HCT116 (cell line): ENCODE measurements at regions not wholly inside any gene's neighbourhood (a gene's known extent, or its start where the extent isn't known, plus 50 kb on each side); places are given as distances from the start of the nearest gene placed in this dataset.

Experiments
- ATAC-seq: fragments of 200-7000 bp; cut with Tn5 transposase; 2 replicates; pipeline ENCODE4 v1.9.1; 2020; ENCODE audit warnings: mild to moderate bottlenecking, moderate library complexity
- BruUV-seq: library from RNA; stranded (reverse); fragments of 400-500 nt; replicated peaks from 2 replicates; lab custom pipeline; 2021; lab: Mats Ljungman, UMichigan
- CTCF ChIA-PET: fragments of 300-600 bp; sonication (Branson Sonifier 250); formaldehyde crosslinking; loops from one replicate; lab custom pipeline; 2021; ENCODE audit warnings: antibody characterized with exemption; lab: Charles Lee
- POLR2A ChIA-PET: fragments of 300-600, 350-600 bp; sonication (Branson Sonifier 250); formaldehyde crosslinking; loops from one replicate; lab custom pipeline; 2021; ENCODE audit warnings: antibody characterized with exemption; lab: Charles Lee
- RAD21 ChIA-PET, 2 experiments: fragments of 300-600 bp; sonication (Branson Sonifier 250); formaldehyde crosslinking; loops; one replicate each; lab custom pipeline; 2023; ENCODE audit warnings: low total read pairs in 2 of 2; ENCODE audit not compliant: uncharacterized antibody in 2 of 2, unreplicated experiment in 2 of 2, low non-redundant PET in 1 of 2; lab: Charles Lee
- DNase-seq: peaks from one replicate; pipeline ENCODE4 v3.0.0-alpha.2; 2010; ENCODE audit warnings: low read depth, low spot score
- H2AFZ ChIP-seq: fragments of 200-600 bp; shearing (Covaris generic), sonication (generic); 2 replicates; pipeline ENCODE4 v1.6.1; 2017; ENCODE audit warnings: low read depth, mixed run types, mixed read lengths, antibody characterized with exemption, low read length; ENCODE audit not compliant: poor library complexity, severe bottlenecking
- H3K27ac ChIP-seq: 2 replicates; pipeline ENCODE4 v1.5.1; 2012; ENCODE audit warnings: low read depth, low read length
- H3K27me3 ChIP-seq: fragments of 200-600 bp; sonication (generic); 2 replicates; pipeline ENCODE4 v1.6.1; 2016; ENCODE audit warnings: mixed run types, low read length, mixed read lengths; ENCODE audit not compliant: insufficient read depth
- H3K36me3 ChIP-seq, 2 experiments: fragments of 200-500 bp in 1 of 2; fragments of 200-600 bp in 1 of 2; sonication (Bioruptor generic) in 1 of 2; sonication (generic) in 1 of 2; 2 replicates each; pipeline versions ENCODE4 v1.5.1 to v1.6.1; 2014 to 2016; ENCODE audit warnings: low read length in 2 of 2, inconsistent platforms in 1 of 2, mixed read lengths in 1 of 2, mixed run types in 1 of 2; ENCODE audit not compliant: insufficient read depth in 2 of 2, control insufficient read depth in 1 of 2
- H3K4me1 ChIP-seq, 2 experiments: fragments of 200-600 bp in 1 of 2; sonication (generic) in 1 of 2; 2 replicates each; pipeline versions ENCODE4 v1.5.1 to v1.6.1; 2012 to 2017; ENCODE audit warnings: low read length in 2 of 2, inconsistent platforms in 1 of 2, mild to moderate bottlenecking in 1 of 2, mixed read lengths in 1 of 2, mixed run types in 1 of 2, moderate library complexity in 1 of 2; ENCODE audit not compliant: insufficient read depth in 2 of 2, control insufficient read depth in 1 of 2
- H3K4me2 ChIP-seq: fragments of 200-600 bp; sonication (generic); 2 replicates; pipeline ENCODE4 v1.6.1; 2017; ENCODE audit warnings: mixed run types, low read length, mixed read lengths
- H3K4me3 ChIP-seq, 2 experiments: fragments of 200-600 bp in 1 of 2; sonication (generic) in 1 of 2; replicated peaks in 1 of 2; 2 replicates each; pipeline ENCODE4 v1.5.1; 2011 to 2016; ENCODE audit warnings: low read length in 2 of 2, control low read depth in 1 of 2, low read depth in 1 of 2, mild to moderate bottlenecking in 1 of 2, mixed read lengths in 1 of 2, mixed run types in 1 of 2
- H3K79me2 ChIP-seq: fragments of 200-600 bp; sonication (generic); 2 replicates; pipeline ENCODE4 v1.6.1; 2017; ENCODE audit warnings: mild to moderate bottlenecking, mixed run types, low read length, moderate library complexity, mixed read lengths; ENCODE audit not compliant: insufficient read depth
- H3K9ac ChIP-seq: fragments of 200-600 bp; sonication (generic); 2 replicates; pipeline ENCODE4 v1.6.1; 2016; ENCODE audit warnings: low read length, mixed read lengths
- H3K9me2 ChIP-seq: fragments of 200-600 bp; sonication (generic), shearing (Covaris generic); 2 replicates; pipeline ENCODE4 v1.6.1; 2017; ENCODE audit warnings: mixed run types, mild to moderate bottlenecking, moderate library complexity; ENCODE audit not compliant: insufficient read depth
- H3K9me3 ChIP-seq, 2 experiments: fragments of 200-500 bp in 1 of 2; fragments of 200-600 bp in 1 of 2; sonication (Bioruptor generic) in 1 of 2; sonication (generic) in 1 of 2; 2 replicates each; pipeline ENCODE4 v1.6.1; 2014 to 2017; ENCODE audit warnings: low read length in 2 of 2, mixed read lengths in 2 of 2, inconsistent platforms in 1 of 2, low read depth in 1 of 2, mild to moderate bottlenecking in 1 of 2, mixed run types in 1 of 2, moderate library complexity in 1 of 2; ENCODE audit not compliant: control insufficient read depth in 1 of 2, insufficient read depth in 1 of 2
- H4K20me1 ChIP-seq: fragments of 200-600 bp; sonication (generic), shearing (Covaris generic); 2 replicates; pipeline ENCODE4 v1.6.1; 2017; ENCODE audit warnings: mixed run types, mild to moderate bottlenecking, moderate library complexity; ENCODE audit not compliant: insufficient read depth
- CBX3 ChIP-seq: IDR thresholded peaks from 2 replicates; pipeline ENCODE4 v1.6.1; 2012; ENCODE audit warnings: low read depth
- CEBPB ChIP-seq: IDR thresholded peaks from 2 replicates; pipeline ENCODE4 v1.6.1; 2012; ENCODE audit warnings: low read depth
- CTCF ChIP-seq, 3 experiments: fragments of 200-600 bp in 1 of 3; sonication (generic) in 1 of 3; IDR thresholded peaks in 2 of 3; conservative IDR thresholded peaks in 1 of 3; 2 replicates each; pipeline ENCODE4 v1.5.1; 2012 to 2017; ENCODE audit warnings: low read depth in 2 of 3, low read length in 2 of 3, antibody characterized with exemption in 1 of 3, borderline replicate concordance in 1 of 3, control low read depth in 1 of 3, mild to moderate bottlenecking in 1 of 3, mixed read lengths in 1 of 3, mixed run types in 1 of 3, moderate library complexity in 1 of 3; ENCODE audit not compliant: insufficient read depth in 1 of 3
- ELF1 ChIP-seq: IDR thresholded peaks from 2 replicates; pipeline ENCODE4 v1.6.1; 2012; ENCODE audit warnings: low read depth, borderline replicate concordance
- EZH2 ChIP-seq: fragments of 200-600 bp; sonication (generic); IDR thresholded peaks from 2 replicates; pipeline ENCODE4 v1.6.1; 2017; ENCODE audit warnings: antibody characterized with exemption, mixed run types
- EZH2phosphoT487 ChIP-seq: fragments of 200-600 bp; IDR thresholded peaks from 2 replicates; pipeline ENCODE4 v1.6.1; 2018; ENCODE audit warnings: antibody characterized with exemption, borderline replicate concordance
- FOSL1 ChIP-seq: IDR thresholded peaks from 2 replicates; pipeline ENCODE4 v1.6.1; 2012; ENCODE audit warnings: low read depth
- POLR2A ChIP-seq: IDR thresholded peaks from 2 replicates; pipeline ENCODE4 v1.7.0; 2011; ENCODE audit warnings: borderline replicate concordance; ENCODE audit not compliant: insufficient read depth, insufficient read length; ENCODE audit errors: extremely low read depth
- RAD21 ChIP-seq: IDR thresholded peaks from 2 replicates; pipeline ENCODE4 v1.6.1; 2012; ENCODE audit warnings: low read depth, mild to moderate bottlenecking
- SIN3A ChIP-seq: IDR thresholded peaks from 2 replicates; pipeline ENCODE4 v1.6.1; 2012; ENCODE audit warnings: low read depth
- SP1 ChIP-seq: IDR thresholded peaks from 2 replicates; pipeline ENCODE4 v1.6.1; 2012; ENCODE audit warnings: low read depth
- TCF7L2 ChIP-seq: IDR thresholded peaks from 2 replicates; pipeline ENCODE4 v1.7.0; 2011; ENCODE audit warnings: borderline replicate concordance, inconsistent platforms; ENCODE audit not compliant: insufficient read depth, insufficient read length; ENCODE audit errors: extremely low read depth
- ZFX ChIP-seq: fragments of 450-650 bp; IDR thresholded peaks from 2 replicates; pipeline ENCODE4 v1.6.1; 2017
- ZNF274 ChIP-seq: fragments of 200-500 bp; sonication (Bioruptor generic); IDR thresholded peaks from 2 replicates; pipeline ENCODE4 v1.6.1; 2014; ENCODE audit warnings: mild to moderate bottlenecking, low read depth, low read length, inconsistent platforms
- intact Hi-C: fragments of 100-400 bp; cut with micrococcal nuclease; formaldehyde crosslinking; loops from 2 replicates; pipeline ENCODE4 v1.10.0; 2022
- TF ChIP-seq, protein P1 (sequence below): IDR thresholded peaks from 2 replicates; pipeline ENCODE4 v1.6.1; 2011; ENCODE audit warnings: mild to moderate bottlenecking, low read length, moderate library complexity; ENCODE audit not compliant: insufficient replicate concordance; ENCODE audit errors: extremely low read depth
- TF ChIP-seq, protein P2 (sequence below): IDR thresholded peaks from 2 replicates; pipeline ENCODE4 v1.6.1; 2012

DNA sequence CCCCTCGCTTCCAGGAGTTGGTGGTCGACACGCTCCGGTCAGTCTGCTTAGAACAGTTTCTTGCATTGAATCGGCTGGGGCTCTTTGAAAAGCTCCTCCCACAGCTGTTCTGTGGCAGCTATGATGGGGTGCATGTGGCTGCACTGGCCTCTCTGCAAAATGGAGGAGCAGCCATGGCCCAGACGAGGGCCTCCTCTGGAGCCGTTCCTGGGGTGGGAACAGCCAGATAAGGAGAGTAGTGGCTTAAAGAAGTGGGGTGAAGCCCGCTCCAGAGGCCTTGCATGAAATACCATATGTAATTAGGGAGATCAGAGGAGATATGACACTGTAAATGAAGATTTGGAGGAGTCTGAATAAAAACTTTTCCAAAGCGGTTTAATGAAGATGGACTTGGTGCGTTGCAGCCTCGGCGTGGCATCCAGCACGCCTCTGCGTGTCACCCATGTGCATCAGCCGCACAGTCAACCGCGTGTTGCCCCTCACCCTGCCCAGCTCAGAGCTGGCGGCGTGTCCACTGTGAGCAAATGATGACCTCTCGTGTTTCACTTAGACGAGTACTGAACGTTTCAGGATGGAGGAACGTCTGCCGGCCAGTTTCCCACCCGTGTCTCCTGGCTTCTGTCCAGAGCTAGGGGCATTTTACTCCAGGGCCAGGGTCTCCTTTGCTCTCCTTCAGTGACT is 199.2 kb downstream of the TEX29 start:
- TF ChIP-seq ELF1 = no peak
- no peak for TF ChIP-seq EZH2
- no peak for TF ChIP-seq POLR2A
- no peaks in the 10 kb centered on the region for H3K79me2 ChIP-seq
- no TSS peak for BruUV-seq
- no peak overlapping the region for H2AFZ ChIP-seq
- CTCF ChIA-PET = no interaction called here
- H3K9me3 ChIP-seq = no peaks in the 10 kb centered on the region
- POLR2A ChIA-PET = no interaction called here
- H3K9me2 ChIP-seq = no peaks in the 10 kb centered on the region
- ATAC-seq (no peak), DNase-seq (no peak)
- H3K9ac ChIP-seq = no peak overlapping the region
- intact Hi-C loops = no loop called here
- H4K20me1 ChIP-seq = no peaks in the 10 kb centered on the region
- H3K4me3 ChIP-seq = no peak overlapping the region
- peaks cover 10% of the 10 kb centered on the region; the same call in 1 of the 2 replicates for H3K27me3 ChIP-seq
- H3K4me2 ChIP-seq = no peak overlapping the region
- no peaks in the 10 kb centered on the region for H3K4me1 ChIP-seq
- no peaks in the 10 kb centered on the region for H3K36me3 ChIP-seq
- RAD21 ChIA-PET = no interaction called here
- no peak overlapping the region for H3K27ac ChIP-seq

GRCh38 chr13:111521030-111521429 is 200.6 kb downstream of the TEX29 start:
- Histone ChIP-seq H3K36me3 (no peaks in the 10 kb centered on the region), H4K20me1 (no peaks in the 10 kb centered on the region), H3K9me3 (no peaks in the 10 kb centered on the region), H3K27me3 (peaks cover 14% of the 10 kb centered on the region; the same call in 1 of the 2 replicates), H3K27ac (no peak overlapping the region), H3K79me2 (no peaks in the 10 kb centered on the region), H3K9me2 (no peaks in the 10 kb centered on the region), H3K4me1 (no peaks in the 10 kb centered on the region), H3K9ac (no peak overlapping the region), H3K4me2 (no peak overlapping the region), H2AFZ (no peak overlapping the region), H3K4me3 (no peak overlapping the region)
- BruUV-seq = no TSS peak
- no peak for DNase-seq
- ChIA-PET CTCF (no interaction called here), POLR2A (no interaction called here), RAD21 (no interaction called here)
- intact Hi-C loops = no loop called here
- ATAC-seq = no peak
- TF ChIP-seq EZH2phosphoT487 (no peak), ZNF274 (no peak), ZFX (no peak), EZH2 (no peak), ELF1 (no peak), CEBPB (no peak), POLR2A (no peak), CBX3 (no peak), SP1 (no peak), SIN3A (no peak), RAD21 (no peak), FOSL1 (no peak), TCF7L2 (no peak), CTCF (IDR thresholded peaks at IDR 0.05 in 2 of 3, conservative IDR thresholded peaks at IDR 0.05 in 1 of 3; ENCODE audit: borderline replicate concordance in 1 of 3, insufficient read depth in 1 of 3, low read depth in 2 of 3, low read length in 2 of 3) (no peak)
- TF ChIP-seq, protein P1, sequence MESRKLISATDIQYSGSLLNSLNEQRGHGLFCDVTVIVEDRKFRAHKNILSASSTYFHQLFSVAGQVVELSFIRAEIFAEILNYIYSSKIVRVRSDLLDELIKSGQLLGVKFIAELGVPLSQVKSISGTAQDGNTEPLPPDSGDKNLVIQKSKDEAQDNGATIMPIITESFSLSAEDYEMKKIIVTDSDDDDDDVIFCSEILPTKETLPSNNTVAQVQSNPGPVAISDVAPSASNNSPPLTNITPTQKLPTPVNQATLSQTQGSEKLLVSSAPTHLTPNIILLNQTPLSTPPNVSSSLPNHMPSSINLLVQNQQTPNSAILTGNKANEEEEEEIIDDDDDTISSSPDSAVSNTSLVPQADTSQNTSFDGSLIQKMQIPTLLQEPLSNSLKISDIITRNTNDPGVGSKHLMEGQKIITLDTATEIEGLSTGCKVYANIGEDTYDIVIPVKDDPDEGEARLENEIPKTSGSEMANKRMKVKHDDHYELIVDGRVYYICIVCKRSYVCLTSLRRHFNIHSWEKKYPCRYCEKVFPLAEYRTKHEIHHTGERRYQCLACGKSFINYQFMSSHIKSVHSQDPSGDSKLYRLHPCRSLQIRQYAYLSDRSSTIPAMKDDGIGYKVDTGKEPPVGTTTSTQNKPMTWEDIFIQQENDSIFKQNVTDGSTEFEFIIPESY = no peak
- TF ChIP-seq, protein P2, sequence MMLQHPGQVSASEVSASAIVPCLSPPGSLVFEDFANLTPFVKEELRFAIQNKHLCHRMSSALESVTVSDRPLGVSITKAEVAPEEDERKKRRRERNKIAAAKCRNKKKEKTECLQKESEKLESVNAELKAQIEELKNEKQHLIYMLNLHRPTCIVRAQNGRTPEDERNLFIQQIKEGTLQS = no peak
